SK-N-SH treated with all-trans-retinoic acid at 6 μM for 48 hours (cell line): ENCODE measurements at regions not wholly inside any gene's neighbourhood (a gene's known extent, or its start where the extent isn't known, plus 50 kb on each side); places are given as distances from the start of the nearest gene placed in this dataset.

Source experiments
- ATAC-seq: fragments of 200-7000 bp; cut with Tn5 transposase; 3 replicates; pipeline ENCODE4 v1.9.1; 2020; ENCODE audit warnings: mild to moderate bottlenecking, moderate library complexity
- ARNTL ChIP-seq: fragments of 450-650 bp; formaldehyde crosslinking; IDR thresholded peaks from 2 replicates; pipeline ENCODE4 v1.5.0; 2020; ENCODE audit warnings: low read depth, mild to moderate bottlenecking, moderate library complexity, borderline replicate concordance
- BACH2 ChIP-seq: fragments of 250-450 bp; sonication (Bioruptor Pico); IDR thresholded peaks from 2 replicates; pipeline ENCODE4 v1.9.0; 2021; ENCODE audit warnings: mild to moderate bottlenecking, borderline replicate concordance
- CREB5 ChIP-seq: fragments of 250-450 bp; sonication (Bioruptor Pico); IDR thresholded peaks from 2 replicates; pipeline ENCODE4 v1.5.1; 2020; ENCODE audit warnings: low read depth, mild to moderate bottlenecking, moderate library complexity
- CSDC2 ChIP-seq: fragments of 250-450 bp; sonication (Bioruptor Pico); IDR thresholded peaks from 2 replicates; pipeline ENCODE4 v1.5.0; 2020; ENCODE audit warnings: mild to moderate bottlenecking, moderate library complexity
- CSRNP3 ChIP-seq: fragments of 250-450 bp; sonication (Bioruptor Pico); IDR thresholded peaks from 2 replicates; pipeline ENCODE4 v1.5.1; 2021; ENCODE audit warnings: mild to moderate bottlenecking, moderate library complexity
- ESRRG ChIP-seq: fragments of 250-450 bp; sonication (Bioruptor Pico); IDR thresholded peaks from 2 replicates; pipeline ENCODE4 v1.6.1; 2021; ENCODE audit warnings: mild to moderate bottlenecking
- GLIS3 ChIP-seq: fragments of 250-450 bp; sonication (Bioruptor Pico); IDR thresholded peaks from 2 replicates; pipeline ENCODE4 v1.5.0; 2020; ENCODE audit warnings: mild to moderate bottlenecking, moderate library complexity
- ISL1 ChIP-seq: fragments of 250-450 bp; sonication (Bioruptor Pico); IDR thresholded peaks from 2 replicates; pipeline ENCODE4 v2.1.2; 2022; ENCODE audit warnings: mild to moderate bottlenecking, moderate library complexity
- OSR1 ChIP-seq: fragments of 250-450 bp; sonication (Bioruptor Pico); IDR thresholded peaks from 2 replicates; pipeline ENCODE4 v1.8.0; 2022; ENCODE audit warnings: moderate library complexity, mild to moderate bottlenecking, inconsistent platforms
- PATZ1 ChIP-seq: fragments of 250-450 bp; sonication (Bioruptor Pico); IDR thresholded peaks from 2 replicates; pipeline ENCODE4 v1.8.0; 2020; ENCODE audit warnings: mild to moderate bottlenecking, moderate library complexity, borderline replicate concordance
- POU6F1 ChIP-seq: fragments of 250-450 bp; sonication (Bioruptor Pico); IDR thresholded peaks from 2 replicates; pipeline ENCODE4 v1.8.0; 2021; ENCODE audit warnings: low read depth, mild to moderate bottlenecking, moderate library complexity, borderline replicate concordance
- RARB ChIP-seq: fragments of 250-450 bp; sonication (Bioruptor Pico); IDR thresholded peaks from 2 replicates; pipeline ENCODE4 v1.8.0; 2021; ENCODE audit warnings: mild to moderate bottlenecking, moderate library complexity
- SNAI2 ChIP-seq: fragments of 250-450 bp; sonication (Bioruptor Pico); IDR thresholded peaks from 2 replicates; pipeline ENCODE4 v1.5.0; 2020; ENCODE audit warnings: mild to moderate bottlenecking, moderate library complexity
- TCF4 ChIP-seq: fragments of 250-450 bp; sonication (Bioruptor Pico); IDR thresholded peaks from 2 replicates; pipeline ENCODE4 v1.8.0; 2021; ENCODE audit warnings: mild to moderate bottlenecking, moderate library complexity, borderline replicate concordance
- TOX ChIP-seq: fragments of 250-450 bp; sonication (Bioruptor Pico); IDR thresholded peaks from 2 replicates; pipeline ENCODE4 v1.8.0; 2021; ENCODE audit warnings: mild to moderate bottlenecking, moderate library complexity, borderline replicate concordance
- ZC3H10 ChIP-seq: fragments of 250-450 bp; sonication (Bioruptor Pico); IDR thresholded peaks from 2 replicates; pipeline ENCODE4 v1.5.1; 2021; ENCODE audit warnings: mild to moderate bottlenecking, moderate library complexity
- ZFP3 ChIP-seq: fragments of 250-450 bp; sonication (Bioruptor Pico); IDR thresholded peaks from 2 replicates; pipeline ENCODE4 v1.5.0; 2020; ENCODE audit warnings: mild to moderate bottlenecking, moderate library complexity
- ZFP30 ChIP-seq: fragments of 450-650 bp; formaldehyde crosslinking; IDR thresholded peaks from 2 replicates; pipeline ENCODE4 v1.5.0; 2022; ENCODE audit warnings: mild to moderate bottlenecking, moderate library complexity
- ZNF565 ChIP-seq: fragments of 450-650 bp; formaldehyde crosslinking; conservative IDR thresholded peaks from 2 replicates; pipeline ENCODE4 v1.5.0; 2020; ENCODE audit warnings: low read depth, mild to moderate bottlenecking, moderate library complexity
- ZNF70 ChIP-seq: fragments of 450-650 bp; formaldehyde crosslinking; IDR thresholded peaks from 2 replicates; pipeline ENCODE4 v1.5.0; 2020; ENCODE audit warnings: mild to moderate bottlenecking, moderate library complexity
- ZNF8 ChIP-seq: fragments of 450-650 bp; formaldehyde crosslinking; IDR thresholded peaks from 2 replicates; pipeline ENCODE4 v1.5.0; 2020; ENCODE audit warnings: mild to moderate bottlenecking, moderate library complexity

GRCh38 chr4:159684061-159684460 is 581.2 kb downstream of the RAPGEF2 start:
- TF ChIP-seq SNAI2 (no peak), TOX (CRISPR knock-in tag) (no peak), ZC3H10 (CRISPR knock-in tag) (no peak), PATZ1 (no peak), GLIS3 (CRISPR knock-in tag) (no peak), TCF4 (CRISPR knock-in tag) (no peak), CSRNP3 (no peak), POU6F1 (CRISPR knock-in tag) (no peak), ISL1 (CRISPR knock-in tag) (no peak), ARNTL (CRISPR knock-in tag) (no peak), ZNF565 (CRISPR knock-in tag) (no peak), CSDC2 (CRISPR knock-in tag) (no peak), ZNF8 (no peak), RARB (CRISPR knock-in tag) (no peak)
- no peak for ATAC-seq

GRCh38 chr4:159685340-159686092 is 582.6 kb downstream of the RAPGEF2 start:
- ATAC-seq, result no peak
- TF ChIP-seq ZC3H10 (CRISPR knock-in tag) (no peak), ZFP30 (CRISPR knock-in tag) (no peak), ZNF565 (CRISPR knock-in tag) (no peak), ESRRG (CRISPR knock-in tag) (no peak), CSRNP3 (no peak), ARNTL (CRISPR knock-in tag) (no peak), ZFP3 (CRISPR knock-in tag) (no peak), PATZ1 (no peak), OSR1 (CRISPR knock-in tag) (no peak), BACH2 (CRISPR knock-in tag) (no peak), ZNF70 (CRISPR knock-in tag) (no peak), POU6F1 (CRISPR knock-in tag) (no peak), CREB5 (no peak), ZNF8 (no peak), SNAI2 (no peak), TCF4 (CRISPR knock-in tag) (no peak)
